SKM-1 (cell line): ENCODE measurements at regions not wholly inside any gene's neighbourhood (a gene's known extent, or its start where the extent isn't known, plus 50 kb on each side); places are given as distances from the start of the nearest gene placed in this dataset.

Experiments
- DNase-seq: peaks from one replicate; lab custom pipeline; 2025; ENCODE audit not compliant: unreplicated experiment; lab: John Stamatoyannopoulos, UW

GRCh38 chr1:199089393-199090122 lies 450.7 kb downstream of the PTPRC start:
- peak; percentile 60 for DNase-seq

GRCh38 chr1:199095628-199096027 lies 456.8 kb downstream of the PTPRC start:
- peak; percentile 59 for DNase-seq

GRCh38 chr1:199096591-199096990 lies 457.8 kb downstream of the PTPRC start:
- DNase-seq: no peak

- no peak for DNase-seq
Measured at GRCh38 chr1:199098468-199098867, 459.6 kb downstream of the PTPRC start.

GRCh38 chr1:199101139-199101538 lies 462.3 kb downstream of the PTPRC start:
- DNase-seq: no peak

GRCh38 chr1:199101635-199102034 lies 462.8 kb downstream of the PTPRC start:
- no peak for DNase-seq

- no peak for DNase-seq
Measured at GRCh38 chr1:199102239-199102638, 463.4 kb downstream of the PTPRC start.

- no peak for DNase-seq
Measured at GRCh38 chr1:199109160-199109559, 470.3 kb downstream of the PTPRC start.

DNA sequence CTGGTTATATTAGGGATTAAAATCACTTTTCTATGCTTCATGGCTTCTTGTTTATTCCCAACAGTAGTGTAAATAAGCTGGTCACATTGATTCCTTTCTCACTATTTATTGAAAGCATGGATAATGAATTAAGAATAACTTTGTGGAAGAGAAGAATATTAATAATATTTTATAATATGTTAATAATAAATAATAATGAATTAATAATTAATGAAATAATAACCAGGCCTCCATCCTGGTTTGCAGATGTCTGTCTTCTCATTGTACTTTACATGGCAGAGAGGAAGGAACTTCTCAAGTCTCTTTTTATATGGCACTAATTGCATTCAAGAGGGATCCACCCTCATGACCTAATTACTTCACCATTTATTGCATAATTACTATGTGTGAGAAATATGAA lies 473.5 kb downstream of the PTPRC start:
- no peak for DNase-seq

DNA sequence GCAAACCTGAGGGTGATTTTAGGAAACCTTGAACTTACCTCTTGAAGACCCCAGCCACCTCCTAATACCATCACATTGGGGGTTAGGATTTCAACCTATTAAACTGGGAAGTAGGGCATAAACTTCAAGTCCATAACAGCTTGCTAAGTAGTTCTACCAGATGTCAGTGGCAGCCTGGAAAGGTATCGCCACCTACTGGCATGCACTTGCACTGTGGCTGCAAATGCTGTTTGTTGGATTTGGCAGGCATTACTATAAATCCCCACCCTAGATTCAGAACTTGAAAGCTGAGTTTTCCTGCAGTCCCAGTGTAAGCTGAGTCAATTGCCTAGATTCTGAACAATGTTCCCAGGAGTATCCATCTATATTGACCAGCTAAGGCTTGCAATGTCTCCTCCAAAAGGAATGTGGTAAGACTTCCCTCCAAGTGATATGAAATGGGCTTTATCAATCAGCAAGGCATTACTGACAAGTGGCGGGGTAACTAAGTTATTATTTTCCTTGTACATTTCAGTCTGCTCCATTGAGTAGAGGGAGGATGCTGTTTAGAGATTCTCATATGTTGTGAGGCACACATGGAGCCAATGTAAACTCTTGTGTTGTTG lies 474.5 kb downstream of the PTPRC start:
- DNase-seq: peak; percentile 68

DNA sequence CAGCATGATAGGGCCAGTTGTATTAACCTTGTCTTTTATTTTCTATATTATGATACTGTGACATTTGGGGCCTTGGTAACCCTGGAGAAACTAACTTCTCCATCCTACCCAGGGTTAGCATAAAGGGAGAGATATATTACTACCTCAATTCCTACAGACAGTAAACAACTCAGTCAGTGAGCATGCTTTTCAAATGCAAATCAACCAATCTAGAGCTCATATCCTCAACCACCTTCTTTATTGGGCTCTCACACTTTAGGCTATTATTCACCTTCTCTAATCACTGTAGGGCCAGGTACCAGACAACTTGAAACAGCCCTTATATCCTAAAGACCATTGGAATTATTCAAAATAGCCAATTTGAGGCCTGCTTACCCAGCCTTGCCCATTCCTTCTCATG lies 477.6 kb downstream of the PTPRC start:
- no peak for DNase-seq

DNA sequence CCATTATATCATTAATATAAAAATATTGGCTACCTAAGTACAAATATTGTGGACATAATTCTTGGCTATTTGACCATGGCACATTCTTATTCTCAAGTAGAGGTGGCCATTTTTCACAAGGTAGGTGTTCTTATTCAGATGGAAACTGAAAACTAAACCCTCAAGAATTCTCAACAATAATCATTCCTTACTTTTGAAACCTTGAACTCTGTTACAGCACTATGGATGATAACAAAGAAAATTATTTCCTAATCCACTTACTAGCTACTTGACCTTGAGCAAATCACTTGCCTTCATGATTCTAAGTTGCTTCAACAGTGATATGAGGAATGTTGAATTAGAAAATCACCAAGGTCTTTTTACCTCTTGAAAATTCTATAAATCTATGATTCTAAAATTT lies 482.2 kb downstream of the PTPRC start:
- no peak for DNase-seq

DNA sequence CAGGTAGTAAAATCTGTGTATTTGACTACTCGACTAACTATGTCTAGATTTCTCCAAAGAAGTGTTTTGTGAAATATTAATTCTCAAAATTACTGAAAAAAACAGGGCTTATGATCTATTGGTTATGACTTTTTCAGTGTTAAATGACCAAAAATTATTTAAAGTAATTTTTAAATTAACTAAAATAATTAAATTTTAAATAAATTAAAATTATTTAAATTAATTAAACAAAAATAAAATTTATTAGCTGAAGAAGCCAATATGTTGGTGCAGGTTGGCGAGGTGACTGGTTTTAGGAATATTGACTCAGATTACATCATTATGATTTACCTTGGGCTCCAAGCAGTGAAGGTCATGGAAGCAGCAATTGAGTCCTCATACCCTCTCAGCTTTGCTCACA lies 483.2 kb downstream of the PTPRC start:
- no peak for DNase-seq

DNA sequence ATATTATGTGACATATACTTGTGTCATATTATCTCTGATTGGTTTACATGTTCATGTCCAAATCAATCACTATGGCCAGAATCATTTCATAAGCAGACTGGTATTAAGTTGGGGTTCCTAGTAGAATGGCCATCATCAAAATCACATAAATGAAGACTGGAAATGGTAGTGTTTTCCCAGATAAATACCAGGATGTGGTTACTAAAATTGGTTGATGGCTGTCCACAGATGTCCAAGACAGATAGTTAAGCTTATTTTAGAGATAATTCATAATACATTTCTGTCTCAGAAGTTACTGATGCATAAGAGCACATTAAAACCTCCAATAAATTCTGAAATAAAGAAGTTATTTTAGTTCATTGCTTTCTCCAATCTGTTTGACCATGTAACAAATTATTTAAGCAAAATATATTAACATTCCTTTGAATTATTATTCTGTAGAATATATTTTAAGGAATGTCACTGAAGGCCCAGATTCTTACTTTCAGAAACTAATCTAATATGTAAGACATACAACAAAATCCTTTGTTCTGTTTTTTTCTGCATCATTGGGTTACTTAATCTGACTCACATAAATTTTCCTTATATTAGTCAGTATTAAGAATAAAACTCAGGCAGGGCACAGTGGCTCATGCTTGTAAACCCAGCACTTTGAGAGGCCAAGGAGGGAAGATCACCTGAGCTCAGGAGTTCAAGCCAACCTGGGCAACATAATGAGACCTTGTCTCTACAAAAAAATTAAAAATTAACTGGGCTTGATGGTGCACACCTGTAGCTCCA lies 483.9 kb downstream of the PTPRC start:
- DNase-seq: no peak

DNA sequence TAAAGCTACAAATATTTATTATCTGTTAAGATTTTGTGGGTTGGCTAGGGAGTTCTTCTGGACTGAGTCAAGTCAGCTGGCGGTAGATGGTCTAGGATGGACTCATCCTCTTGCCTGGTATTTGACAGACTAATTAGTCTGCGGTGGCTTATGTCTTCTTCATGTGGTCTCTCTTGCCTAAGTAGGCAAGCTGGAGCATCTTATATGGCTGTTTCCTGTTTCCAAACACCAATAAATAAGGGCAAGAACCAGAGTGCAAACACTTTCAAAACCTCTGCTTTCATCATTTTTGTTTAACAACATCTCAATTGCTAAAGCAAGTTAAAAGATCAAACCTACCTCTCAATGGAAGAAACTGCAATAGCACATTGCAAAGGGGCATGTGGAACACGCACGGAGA lies 484.8 kb downstream of the PTPRC start:
- peak; percentile 94 for DNase-seq

GRCh38 chr1:199124351-199124750 lies 485.5 kb downstream of the PTPRC start:
- no peak for DNase-seq

DNA sequence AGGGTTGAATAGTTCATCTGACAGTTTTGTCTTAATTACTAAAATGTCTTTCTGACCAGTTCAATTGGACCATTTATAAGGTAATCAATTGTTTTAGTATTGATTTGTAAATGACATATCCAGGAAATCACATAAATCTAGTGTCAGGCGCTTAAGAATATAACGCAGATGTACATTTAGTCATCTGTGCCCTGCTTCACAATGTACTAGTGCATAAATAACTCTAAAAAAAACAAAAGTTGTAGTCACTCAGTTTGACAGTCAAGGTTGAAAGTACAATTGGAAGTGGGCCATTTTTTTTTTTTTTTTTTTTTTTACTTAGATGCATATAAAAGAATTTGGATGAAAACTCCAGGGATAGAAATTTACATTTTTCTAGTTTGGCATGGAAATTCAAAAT lies 490.4 kb downstream of the PTPRC start:
- DNase-seq: no peak

DNA sequence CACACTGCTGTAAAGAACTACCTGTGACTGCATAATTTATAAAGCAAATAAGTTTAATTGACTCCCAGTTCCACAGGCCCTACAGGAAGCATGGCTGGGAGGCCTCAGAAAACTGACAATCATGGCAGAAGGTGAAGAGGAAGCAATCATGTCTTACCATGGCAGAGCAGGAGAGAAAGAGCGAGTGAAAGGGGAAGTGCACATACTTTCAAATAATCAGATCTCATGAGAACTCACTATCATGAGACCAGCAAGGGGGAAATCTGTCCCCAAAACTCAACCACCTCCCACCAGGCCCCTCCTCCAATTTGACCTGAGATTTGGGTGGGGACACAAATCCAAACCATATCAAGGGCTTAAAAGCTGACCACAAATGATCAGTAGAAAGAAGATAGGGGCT lies 493.2 kb downstream of the PTPRC start:
- DNase-seq: peak; percentile 55

DNA sequence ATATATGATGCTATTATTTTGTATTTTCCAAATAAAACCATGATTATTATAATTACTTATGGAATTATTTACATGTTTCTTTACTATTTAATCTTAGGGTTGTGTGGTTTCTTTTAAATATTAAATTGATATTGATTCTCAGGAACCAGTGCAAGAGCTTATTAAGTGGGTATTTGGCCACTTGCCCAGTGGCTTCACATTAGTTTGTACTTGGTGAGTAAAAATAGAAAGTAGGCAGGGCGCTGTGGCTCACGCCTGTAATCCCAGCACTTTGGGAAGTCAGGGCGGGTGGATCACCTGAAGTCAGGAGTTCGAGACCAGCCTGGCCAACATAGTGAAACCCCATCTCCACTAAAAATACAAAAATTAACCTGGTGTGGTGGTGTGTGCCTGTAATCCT lies 497.1 kb downstream of the PTPRC start:
- no peak for DNase-seq

- DNase-seq: no peak
Measured at GRCh38 chr1:199138061-199138460, 499.2 kb downstream of the PTPRC start.

DNA sequence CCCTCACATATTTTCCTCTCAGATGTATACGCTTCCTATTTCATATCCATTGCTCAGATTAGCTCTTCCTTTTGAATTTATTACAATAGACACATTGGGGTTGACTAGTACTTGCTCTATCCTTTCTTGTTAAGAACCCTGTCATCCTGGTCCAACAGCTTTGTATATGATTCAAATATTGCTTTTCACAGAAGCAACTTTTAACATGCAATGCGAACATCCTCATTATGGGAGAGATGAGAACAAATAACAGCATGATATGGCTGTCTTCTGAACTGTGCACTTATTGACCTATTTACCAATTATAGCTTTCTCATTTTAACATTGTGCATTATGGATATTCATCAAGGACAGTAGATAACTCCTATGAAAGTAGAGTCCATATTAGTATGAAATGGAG lies 510.8 kb downstream of the PTPRC start:
- no peak for DNase-seq

DNA sequence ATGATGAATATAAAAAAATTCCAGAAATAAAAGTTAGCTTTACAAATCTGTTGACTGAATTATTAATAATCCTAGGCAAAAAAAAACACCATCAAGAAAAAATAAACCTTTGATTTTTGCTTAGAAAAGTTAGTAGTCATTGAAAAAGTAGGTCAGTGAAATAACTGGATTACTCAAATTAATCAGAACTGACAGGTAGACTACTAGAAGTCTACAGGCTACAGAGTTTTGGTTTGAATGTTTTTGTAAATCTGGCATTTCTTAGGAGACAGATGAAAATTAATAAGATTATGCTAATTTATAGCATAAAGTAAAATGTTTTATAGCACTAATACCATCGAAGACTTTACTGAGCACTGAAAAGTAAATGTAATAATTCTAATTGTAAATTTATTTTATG lies 511.9 kb downstream of the PTPRC start:
- DNase-seq: no peak
